Stimulated activated effector memory CD8-positive, alpha-beta T cell treated with anti-CD3 and anti-CD28 coated beads, Interleukin-12 subunit alpha, Interleukin-12 subunit beta, amount 100 ng/mL, for 72 hours (primary cell): ENCODE measurements at regions not wholly inside any gene's neighbourhood (a gene's known extent, or its start where the extent isn't known, plus 50 kb on each side); places are given as distances from the start of the nearest gene placed in this dataset.

Experiments used
- ATAC-seq: fragments of 150-1000 bp; cut with Tn5 transposase; 2 replicates; pipeline ENCODE4 v1.10.0; 2021
- DNase-seq, 2 donors: peaks; one replicate each; pipeline ENCODE4 v3.0.0; 2021 to 2022; ENCODE audit warnings: low spot score in 2 of 2
- H3K27ac Mint-ChIP-seq: one replicate; pipeline ENCODE4 v1.8.0; 2022; ENCODE audit warnings: mild to moderate bottlenecking, mixed read lengths
- H3K36me3 Mint-ChIP-seq: one replicate; pipeline ENCODE4 v1.8.0; 2022; ENCODE audit warnings: mild to moderate bottlenecking, mixed read lengths
- H3K4me1 Mint-ChIP-seq: one replicate; pipeline ENCODE4 v1.8.0; 2022; ENCODE audit warnings: mixed read lengths
- H3K4me3 Mint-ChIP-seq: one replicate; pipeline ENCODE4 v1.8.0; 2022; ENCODE audit warnings: mild to moderate bottlenecking, mixed read lengths
- H3K9me3 Mint-ChIP-seq: one replicate; pipeline ENCODE4 v1.8.0; 2022; ENCODE audit warnings: mixed read lengths

GRCh38 chr5:31078956-31079355, 114.5 kb upstream of the CDH6 start:
- DNase-seq: no peak
- no peak for ATAC-seq
- H3K9me3 Mint-ChIP-seq: peaks cover 24% of the 10 kb centered on the region
- no peak overlapping the region for H3K27ac Mint-ChIP-seq
- no peak overlapping the region for H3K4me3 Mint-ChIP-seq
- H3K36me3 Mint-ChIP-seq: no peaks in the 10 kb centered on the region
- H3K4me1 Mint-ChIP-seq: no peaks in the 10 kb centered on the region

- ATAC-seq (no peak), DNase-seq (no peak)
- H3K9me3 Mint-ChIP-seq: peaks cover 21% of the 10 kb centered on the region
- no peaks in the 10 kb centered on the region for H3K4me1 Mint-ChIP-seq
- no peak overlapping the region for H3K27ac Mint-ChIP-seq
- H3K36me3 Mint-ChIP-seq: no peaks in the 10 kb centered on the region
- H3K4me3 Mint-ChIP-seq: no peak overlapping the region
Measured at GRCh38 chr5:31075981-31076380, 117.5 kb upstream of the CDH6 start.

GRCh38 chr5:31068287-31068686, 125.2 kb upstream of the CDH6 start:
- DNase-seq: no peak
- no peaks in the 10 kb centered on the region for H3K4me1 Mint-ChIP-seq
- ATAC-seq: no peak
- H3K9me3 Mint-ChIP-seq: peaks cover 14% of the 10 kb centered on the region
- no peak overlapping the region for H3K27ac Mint-ChIP-seq
- H3K4me3 Mint-ChIP-seq: no peak overlapping the region
- H3K36me3 Mint-ChIP-seq: no peaks in the 10 kb centered on the region

DNA sequence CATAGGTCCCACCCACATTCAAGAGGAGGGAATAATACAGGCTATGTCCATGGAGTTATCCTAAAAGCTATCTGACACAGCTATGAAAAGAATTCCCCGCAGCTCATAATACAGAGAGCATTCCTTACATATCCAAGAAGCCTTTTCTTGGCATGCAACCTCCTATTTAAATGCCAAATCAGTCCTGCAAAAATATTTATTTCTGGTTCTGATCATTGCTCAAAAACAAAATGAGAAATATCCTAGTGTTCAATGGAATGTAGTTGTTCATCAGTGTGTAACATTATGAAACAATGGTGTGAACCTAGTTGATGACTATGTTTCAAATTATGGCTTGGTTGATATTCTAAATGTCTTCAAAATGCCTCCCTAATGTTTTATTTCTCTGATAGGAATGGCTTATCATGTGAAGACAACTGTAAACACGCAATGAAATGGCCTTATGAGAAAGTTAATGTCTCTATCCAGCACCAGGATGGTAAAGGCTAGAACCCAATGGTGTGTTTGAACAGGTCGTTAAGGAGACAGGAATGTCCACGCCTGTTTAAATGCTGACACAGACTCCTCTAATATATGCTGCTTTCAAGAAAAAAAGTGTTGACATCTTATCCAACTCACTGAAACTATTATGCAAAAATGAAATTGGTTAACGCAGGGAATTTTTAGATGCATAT, 126.7 kb upstream of the CDH6 start:
- Mint-ChIP-seq H3K9me3 (peaks cover 17% of the 10 kb centered on the region), H3K4me1 (no peaks in the 10 kb centered on the region), H3K4me3 (no peak overlapping the region), H3K27ac (no peak overlapping the region), H3K36me3 (no peaks in the 10 kb centered on the region)
- no peak for DNase-seq
- ATAC-seq: no peak

- Mint-ChIP-seq H3K4me1 (no peaks in the 10 kb centered on the region), H3K9me3 (peaks cover 23% of the 10 kb centered on the region), H3K36me3 (no peaks in the 10 kb centered on the region), H3K4me3 (no peak overlapping the region), H3K27ac (no peak overlapping the region)
- no peak for ATAC-seq
- no peak for DNase-seq
Measured at GRCh38 chr5:31064215-31064614, 129.3 kb upstream of the CDH6 start.

GRCh38 chr5:31062902-31063580, 130.4 kb upstream of the CDH6 start:
- no peaks in the 10 kb centered on the region for H3K4me1 Mint-ChIP-seq
- H3K36me3 Mint-ChIP-seq: no peaks in the 10 kb centered on the region
- no peak for ATAC-seq
- H3K9me3 Mint-ChIP-seq: peaks cover 23% of the 10 kb centered on the region
- H3K27ac Mint-ChIP-seq: no peak overlapping the region
- DNase-seq: no peak
- no peak overlapping the region for H3K4me3 Mint-ChIP-seq

GRCh38 chr5:31059889-31060288, 133.6 kb upstream of the CDH6 start:
- DNase-seq: no peak
- H3K4me3 Mint-ChIP-seq: no peak overlapping the region
- ATAC-seq: no peak
- no peak overlapping the region for H3K27ac Mint-ChIP-seq
- H3K4me1 Mint-ChIP-seq: no peaks in the 10 kb centered on the region
- no peaks in the 10 kb centered on the region for H3K36me3 Mint-ChIP-seq
- peaks cover 23% of the 10 kb centered on the region for H3K9me3 Mint-ChIP-seq

DNA sequence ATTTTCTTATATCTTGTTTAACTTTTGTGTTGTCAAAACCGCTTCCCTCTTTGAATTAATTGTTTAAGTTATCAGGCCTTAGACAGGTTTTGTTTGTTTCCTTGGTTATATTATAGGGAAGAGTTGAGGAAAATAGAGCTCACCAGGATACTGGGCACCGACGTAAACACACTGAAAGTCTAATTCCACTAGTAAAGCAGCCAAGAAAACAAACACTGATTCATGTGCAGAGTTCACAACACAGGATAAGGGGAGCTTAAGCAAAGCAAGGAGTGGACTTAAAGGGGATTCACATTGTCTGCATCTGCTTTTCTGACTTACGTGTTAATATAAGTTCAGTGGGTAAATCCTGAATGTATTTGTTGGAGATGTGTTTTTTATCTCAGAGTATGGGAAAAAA, 139.0 kb upstream of the CDH6 start:
- DNase-seq (no peak), ATAC-seq (no peak)
- H3K4me3 Mint-ChIP-seq: no peak overlapping the region
- H3K36me3 Mint-ChIP-seq: no peaks in the 10 kb centered on the region
- no peak overlapping the region for H3K27ac Mint-ChIP-seq
- no peaks in the 10 kb centered on the region for H3K4me1 Mint-ChIP-seq
- peaks cover 13% of the 10 kb centered on the region for H3K9me3 Mint-ChIP-seq

DNA sequence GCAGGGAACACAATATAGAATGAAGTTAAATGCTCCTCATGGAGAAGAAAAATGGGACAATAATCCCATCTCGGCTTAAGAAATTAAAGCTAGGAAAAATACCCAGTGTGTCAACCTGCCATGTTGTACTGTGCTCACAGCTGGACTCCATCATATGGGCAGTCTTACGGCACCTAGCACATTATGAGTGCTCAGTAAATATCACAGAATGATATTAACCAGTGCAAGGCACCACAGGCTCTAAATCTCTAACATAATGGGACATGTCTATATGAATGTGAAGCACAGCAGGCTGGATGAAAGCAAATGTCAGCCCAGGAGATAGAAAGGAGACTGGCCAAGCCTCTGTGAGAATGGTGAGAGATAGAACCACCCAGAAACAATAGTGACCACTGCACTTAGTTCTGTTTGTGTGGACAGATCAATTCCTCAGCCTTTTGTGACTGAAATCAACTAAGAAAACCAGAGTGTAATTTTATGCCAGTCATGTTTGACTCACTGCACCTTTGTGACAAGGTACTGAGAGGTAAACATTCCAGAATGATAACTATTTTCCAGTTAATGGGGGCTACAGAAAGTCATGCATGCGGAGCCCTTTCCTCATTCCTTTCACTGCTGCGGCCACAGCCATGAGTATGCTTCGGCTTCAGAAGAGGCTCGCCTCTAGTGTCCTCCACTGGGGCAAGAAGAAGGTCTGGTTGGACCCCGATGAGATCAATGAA, 140.4 kb upstream of the CDH6 start:
- Mint-ChIP-seq H3K4me1 (no peaks in the 10 kb centered on the region), H3K36me3 (no peaks in the 10 kb centered on the region), H3K27ac (no peak overlapping the region), H3K4me3 (no peak overlapping the region), H3K9me3 (peaks cover 11% of the 10 kb centered on the region)
- no peak for ATAC-seq
- no peak for DNase-seq

GRCh38 chr5:31051316-31051715, 142.2 kb upstream of the CDH6 start:
- ATAC-seq (no peak), DNase-seq (no peak)
- no peak overlapping the region for H3K4me3 Mint-ChIP-seq
- no peaks in the 10 kb centered on the region for H3K4me1 Mint-ChIP-seq
- peaks cover 10% of the 10 kb centered on the region for H3K9me3 Mint-ChIP-seq
- H3K36me3 Mint-ChIP-seq: no peaks in the 10 kb centered on the region
- no peak overlapping the region for H3K27ac Mint-ChIP-seq

DNA sequence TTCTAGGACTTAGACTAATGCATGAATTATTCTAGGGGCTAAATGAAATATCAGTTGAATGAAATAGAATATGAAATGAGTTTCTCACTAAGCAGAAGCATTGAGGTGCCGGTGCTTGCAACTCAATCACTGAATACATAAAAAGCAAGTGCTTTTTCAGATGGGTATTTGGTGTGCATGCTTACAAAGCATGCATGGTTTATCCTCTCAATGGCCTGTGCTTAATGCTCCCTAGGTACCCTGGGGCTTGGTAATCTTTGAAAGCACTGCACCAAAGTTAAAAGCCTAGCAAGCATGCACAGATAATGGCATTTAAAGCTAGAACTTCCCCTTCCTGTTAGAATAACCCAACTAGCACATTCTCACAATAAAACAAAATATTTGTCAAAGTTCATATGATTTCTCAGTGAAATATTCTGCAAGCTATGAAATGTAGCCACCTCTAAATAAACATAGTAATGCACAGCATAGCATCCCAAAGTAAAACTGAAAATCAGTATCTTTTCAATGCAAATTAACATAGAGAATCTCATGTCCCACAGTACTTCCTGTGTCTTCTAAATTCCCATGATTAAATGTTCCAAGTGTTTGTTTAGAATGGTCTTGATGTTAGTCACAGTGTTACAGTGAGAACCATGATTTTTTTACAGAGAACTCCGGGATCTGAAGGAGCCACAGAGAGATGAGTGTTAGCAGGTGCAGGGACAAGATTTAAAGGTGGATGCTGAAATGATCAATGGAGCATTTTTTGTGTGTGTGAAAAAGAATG, 143.4 kb upstream of the CDH6 start:
- DNase-seq: no peak
- Mint-ChIP-seq H3K9me3 (peaks cover 10% of the 10 kb centered on the region), H3K27ac (no peak overlapping the region), H3K4me3 (no peak overlapping the region), H3K36me3 (no peaks in the 10 kb centered on the region), H3K4me1 (no peaks in the 10 kb centered on the region)
- ATAC-seq: no peak

GRCh38 chr5:31049461-31049860, 144.0 kb upstream of the CDH6 start:
- no peak for ATAC-seq
- Mint-ChIP-seq H3K27ac (no peak overlapping the region), H3K4me3 (no peak overlapping the region), H3K36me3 (no peaks in the 10 kb centered on the region), H3K9me3 (peaks cover 14% of the 10 kb centered on the region), H3K4me1 (no peaks in the 10 kb centered on the region)
- no peak for DNase-seq

DNA sequence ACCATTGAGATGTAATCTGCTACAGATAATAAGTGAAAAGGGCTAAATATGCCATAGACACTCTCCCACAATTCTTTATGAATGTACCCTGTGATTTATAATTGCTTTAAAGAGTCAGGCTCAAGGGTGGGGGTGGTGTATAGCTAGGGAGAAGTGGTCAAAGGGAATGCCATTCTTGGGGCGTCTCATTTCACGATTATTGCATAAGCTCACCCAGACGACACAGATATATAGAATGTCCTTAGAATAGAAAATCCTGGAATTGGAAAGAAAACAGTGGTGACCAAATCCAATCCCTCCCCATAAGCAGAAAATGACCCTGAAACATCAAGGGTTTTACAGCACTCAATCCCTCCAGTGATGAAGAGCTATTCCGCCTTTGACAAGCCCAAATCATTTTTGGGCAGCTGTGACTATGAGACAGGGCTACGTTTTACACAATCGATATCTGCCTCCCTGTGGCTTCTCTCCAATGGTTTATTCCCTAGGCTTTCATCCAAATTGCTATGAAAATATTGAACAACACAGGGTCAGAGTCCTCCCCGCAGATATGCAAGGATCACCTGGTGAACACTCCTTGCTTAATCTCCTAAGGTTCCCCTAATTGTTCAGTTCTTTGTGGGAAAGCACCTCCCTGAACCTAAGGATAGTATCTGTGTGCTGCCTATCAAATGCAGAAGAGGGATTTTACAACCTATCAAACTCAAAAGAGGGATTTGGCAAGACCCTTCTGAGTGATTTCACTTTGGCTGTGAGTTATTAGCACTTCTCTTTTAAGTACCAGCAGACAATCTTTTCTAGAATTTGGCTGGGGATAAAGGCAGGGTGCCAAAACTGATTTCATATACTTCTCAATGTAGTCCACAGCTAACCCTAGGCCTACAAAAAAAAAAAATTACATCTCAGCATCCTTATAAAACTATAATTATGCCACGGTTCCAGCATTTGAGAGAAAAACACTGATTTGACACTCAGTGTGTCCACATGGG, 144.9 kb upstream of the CDH6 start:
- no peaks in the 10 kb centered on the region for H3K36me3 Mint-ChIP-seq
- no peak overlapping the region for H3K27ac Mint-ChIP-seq
- peaks cover 17% of the 10 kb centered on the region for H3K9me3 Mint-ChIP-seq
- no peaks in the 10 kb centered on the region for H3K4me1 Mint-ChIP-seq
- no peak for ATAC-seq
- DNase-seq: no peak
- H3K4me3 Mint-ChIP-seq: no peak overlapping the region

DNA sequence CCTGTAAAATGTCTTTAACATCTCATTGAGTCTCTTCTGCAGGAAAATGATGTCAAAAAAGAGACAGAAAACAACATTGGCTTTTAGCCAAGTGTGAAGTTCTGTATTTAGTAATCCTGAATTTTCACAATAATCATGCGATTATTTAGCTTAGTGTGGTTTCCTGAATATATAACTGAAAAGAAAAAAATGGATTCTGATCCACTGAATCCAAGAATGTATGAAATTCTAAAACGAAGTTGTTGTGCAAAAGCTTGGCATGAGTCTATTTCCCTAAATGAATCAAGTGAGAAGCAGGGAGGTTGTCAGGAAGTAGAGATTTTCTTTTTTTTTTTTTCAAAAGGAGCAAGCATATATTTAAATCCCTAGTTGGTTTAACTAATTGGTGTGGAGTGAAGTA, 145.9 kb upstream of the CDH6 start:
- Mint-ChIP-seq H3K36me3 (no peaks in the 10 kb centered on the region), H3K27ac (no peak overlapping the region), H3K4me3 (no peak overlapping the region), H3K4me1 (no peaks in the 10 kb centered on the region), H3K9me3 (peaks cover 17% of the 10 kb centered on the region)
- ATAC-seq: no peak
- DNase-seq: no peak
